ENCODE measurements at regions not wholly inside any gene's neighbourhood (a gene's known extent, or its start where the extent isn't known, plus 50 kb on each side); places are given as distances from the start of the nearest gene placed in this dataset.

DNA sequence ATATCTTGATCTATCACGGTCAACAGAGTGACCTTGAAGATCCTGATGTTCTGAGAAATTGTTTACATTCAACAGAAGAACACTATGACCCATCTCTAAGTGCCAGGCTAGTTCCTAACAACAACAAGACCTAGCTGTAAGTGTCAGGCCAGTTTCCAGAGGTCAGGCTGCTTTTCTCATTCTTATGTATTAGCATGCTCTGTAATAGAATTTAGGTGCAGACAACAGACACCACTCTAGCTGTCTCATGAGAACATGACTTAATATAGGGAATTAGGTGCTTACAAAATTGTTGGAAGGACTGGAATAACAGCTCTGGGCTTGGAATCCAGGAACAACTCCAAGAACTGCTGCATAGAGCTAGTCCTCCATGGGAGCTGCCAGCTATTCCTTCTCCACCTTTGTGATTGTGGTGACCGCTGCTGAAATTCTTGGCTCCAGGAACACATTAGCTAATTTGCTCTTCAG, 138.7 kb downstream of the SNX18 start:
- TF ChIP-seq, protein P1, sequence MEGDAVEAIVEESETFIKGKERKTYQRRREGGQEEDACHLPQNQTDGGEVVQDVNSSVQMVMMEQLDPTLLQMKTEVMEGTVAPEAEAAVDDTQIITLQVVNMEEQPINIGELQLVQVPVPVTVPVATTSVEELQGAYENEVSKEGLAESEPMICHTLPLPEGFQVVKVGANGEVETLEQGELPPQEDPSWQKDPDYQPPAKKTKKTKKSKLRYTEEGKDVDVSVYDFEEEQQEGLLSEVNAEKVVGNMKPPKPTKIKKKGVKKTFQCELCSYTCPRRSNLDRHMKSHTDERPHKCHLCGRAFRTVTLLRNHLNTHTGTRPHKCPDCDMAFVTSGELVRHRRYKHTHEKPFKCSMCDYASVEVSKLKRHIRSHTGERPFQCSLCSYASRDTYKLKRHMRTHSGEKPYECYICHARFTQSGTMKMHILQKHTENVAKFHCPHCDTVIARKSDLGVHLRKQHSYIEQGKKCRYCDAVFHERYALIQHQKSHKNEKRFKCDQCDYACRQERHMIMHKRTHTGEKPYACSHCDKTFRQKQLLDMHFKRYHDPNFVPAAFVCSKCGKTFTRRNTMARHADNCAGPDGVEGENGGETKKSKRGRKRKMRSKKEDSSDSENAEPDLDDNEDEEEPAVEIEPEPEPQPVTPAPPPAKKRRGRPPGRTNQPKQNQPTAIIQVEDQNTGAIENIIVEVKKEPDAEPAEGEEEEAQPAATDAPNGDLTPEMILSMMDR (IDR thresholded peaks at IDR 0.05; ENCODE audit: unreplicated experiment), result no peak
- H3K27ac Mint-ChIP-seq, result no peak overlapping the region
- DNase-seq (ENCODE audit: low spot score, unreplicated experiment), result no peak
- no peaks in the 10 kb centered on the region for H3K4me1 Mint-ChIP-seq (ENCODE audit: low read depth)
- no peak overlapping the region for H3K4me3 Mint-ChIP-seq (ENCODE audit: low read depth)
- H3K9me3 Mint-ChIP-seq (ENCODE audit: low read depth), result no peaks in the 10 kb centered on the region
- no peaks in the 10 kb centered on the region for H3K27me3 Mint-ChIP-seq
- no peaks in the 10 kb centered on the region for H3K36me3 Mint-ChIP-seq (ENCODE audit: insufficient read depth)

DNA sequence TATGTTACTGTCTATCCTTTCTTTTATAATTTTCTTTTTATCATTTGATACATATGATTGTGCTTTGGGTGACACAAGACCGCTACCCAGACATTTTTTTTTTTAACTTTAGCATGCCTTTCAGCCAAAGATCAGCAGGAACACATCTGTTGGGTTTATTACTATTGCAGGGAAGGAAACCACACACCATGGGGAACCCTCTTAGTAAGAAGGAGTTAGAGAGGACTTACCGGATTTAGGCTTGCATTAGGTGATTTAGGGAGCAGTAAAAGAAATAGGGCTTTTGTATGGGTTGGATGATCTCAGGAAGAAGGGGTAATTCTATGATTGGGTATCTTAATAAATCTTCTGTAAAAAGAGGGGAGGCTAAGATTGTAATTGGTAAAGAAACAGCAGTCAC, 138.2 kb downstream of the SNX18 start:
- H3K9me3 Mint-ChIP-seq (ENCODE audit: low read depth), result no peaks in the 10 kb centered on the region
- no peak overlapping the region for H3K4me3 Mint-ChIP-seq (ENCODE audit: low read depth)
- TF ChIP-seq, protein P1 (IDR thresholded peaks at IDR 0.05; ENCODE audit: unreplicated experiment), result no peak
- no peak overlapping the region for H3K27ac Mint-ChIP-seq
- H3K27me3 Mint-ChIP-seq, result no peaks in the 10 kb centered on the region
- no peaks in the 10 kb centered on the region for H3K4me1 Mint-ChIP-seq (ENCODE audit: low read depth)
- DNase-seq (ENCODE audit: low spot score, unreplicated experiment), result no peak
- H3K36me3 Mint-ChIP-seq (ENCODE audit: insufficient read depth), result no peaks in the 10 kb centered on the region

DNA sequence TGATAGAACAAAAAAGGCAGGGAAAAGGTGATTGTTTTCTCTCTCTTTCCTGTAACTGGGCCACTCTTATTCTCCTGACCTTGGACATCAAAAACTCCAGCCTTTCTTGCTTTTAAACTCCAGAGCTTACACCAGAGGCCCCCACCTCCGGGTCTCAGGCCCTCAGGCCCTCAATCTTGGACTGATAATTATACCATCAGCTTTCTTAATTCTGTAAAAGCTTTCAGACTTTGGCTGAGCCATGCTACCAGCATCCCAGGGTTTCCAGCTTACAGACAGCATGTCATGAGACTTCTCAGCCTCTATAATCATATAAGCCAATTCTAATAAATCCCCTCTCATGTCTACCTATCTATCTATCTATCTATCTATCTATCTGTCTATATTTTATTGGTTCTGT, 137.7 kb downstream of the SNX18 start:
- DNase-seq (ENCODE audit: low spot score, unreplicated experiment), result no peak
- no peaks in the 10 kb centered on the region for H3K36me3 Mint-ChIP-seq (ENCODE audit: insufficient read depth)
- no peaks in the 10 kb centered on the region for H3K27me3 Mint-ChIP-seq
- no peaks in the 10 kb centered on the region for H3K4me1 Mint-ChIP-seq (ENCODE audit: low read depth)
- no peak overlapping the region for H3K4me3 Mint-ChIP-seq (ENCODE audit: low read depth)
- no peaks in the 10 kb centered on the region for H3K9me3 Mint-ChIP-seq (ENCODE audit: low read depth)
- TF ChIP-seq, protein P1 (IDR thresholded peaks at IDR 0.05; ENCODE audit: unreplicated experiment), result no peak
- H3K27ac Mint-ChIP-seq, result no peak overlapping the region

DNA sequence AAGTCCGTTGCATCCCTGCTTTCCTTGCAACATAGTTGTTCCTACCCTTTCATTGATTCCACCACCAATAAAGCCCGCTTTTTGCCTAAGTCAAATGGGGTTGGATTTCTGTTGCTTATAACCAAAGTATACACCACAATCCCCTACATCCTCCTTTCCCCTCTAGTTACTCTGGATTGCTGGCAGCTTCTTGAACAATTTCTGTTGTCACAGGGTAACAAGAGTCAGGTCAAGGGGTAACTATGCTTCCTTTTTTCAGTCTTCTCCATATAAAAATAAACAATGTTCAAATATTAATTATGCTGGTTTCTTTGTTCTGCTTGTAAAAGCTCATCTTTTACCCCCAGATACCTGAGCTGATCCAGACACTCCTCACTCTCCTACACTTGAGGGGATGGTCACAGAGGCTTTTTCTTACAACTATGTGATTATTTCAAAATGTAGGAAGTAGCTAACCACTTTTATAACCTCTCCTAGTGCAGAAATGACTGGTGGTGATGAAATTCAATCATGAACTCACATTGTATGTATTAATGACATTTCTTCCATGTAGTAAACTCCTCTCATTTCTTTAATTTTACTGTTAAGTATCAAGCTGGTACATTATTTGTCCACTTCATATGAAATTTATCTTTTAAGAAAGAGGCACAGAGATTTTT, 136.5 kb downstream of the SNX18 start:
- TF ChIP-seq, protein P1 (IDR thresholded peaks at IDR 0.05; ENCODE audit: unreplicated experiment), result no peak
- H3K4me1 Mint-ChIP-seq (ENCODE audit: low read depth), result no peaks in the 10 kb centered on the region

DNA sequence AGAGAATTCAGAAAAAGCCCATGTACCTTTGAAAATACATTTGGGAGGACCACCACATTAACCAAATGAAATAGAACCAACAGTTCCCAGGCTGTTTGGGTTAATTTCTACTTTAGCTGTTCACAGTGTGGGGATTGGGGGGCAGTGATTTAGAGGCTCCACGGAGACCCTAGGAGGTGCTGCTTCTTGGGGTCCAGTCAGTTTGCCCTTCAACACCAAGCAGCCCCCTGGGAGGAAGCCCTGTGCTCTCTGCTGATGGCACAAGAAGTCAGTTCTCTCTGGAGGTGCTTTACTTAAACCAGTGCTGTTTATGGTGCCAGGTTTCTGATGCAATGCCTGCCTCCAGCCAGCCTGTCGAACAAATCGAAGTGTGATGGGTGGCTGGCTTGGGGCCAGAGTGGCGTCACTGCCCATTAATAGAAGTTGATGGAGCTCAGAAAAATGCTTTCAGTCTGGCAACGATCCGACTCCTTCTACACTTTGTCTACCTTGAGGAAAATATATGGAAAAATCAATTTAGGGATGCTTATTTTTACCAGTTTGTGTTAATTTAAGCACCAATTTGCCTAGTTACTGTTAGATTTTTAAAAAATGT, 134.0 kb downstream of the SNX18 start:
- H3K27ac Mint-ChIP-seq, result no peak overlapping the region
- H3K4me1 Mint-ChIP-seq (ENCODE audit: low read depth), result peaks cover 2% of the 10 kb centered on the region
- no peaks in the 10 kb centered on the region for H3K36me3 Mint-ChIP-seq (ENCODE audit: insufficient read depth)
- DNase-seq (ENCODE audit: low spot score, unreplicated experiment), result no peak
- H3K9me3 Mint-ChIP-seq (ENCODE audit: low read depth), result peaks cover 6% of the 10 kb centered on the region
- TF ChIP-seq, protein P1 (IDR thresholded peaks at IDR 0.05; ENCODE audit: unreplicated experiment), result no peak
- no peaks in the 10 kb centered on the region for H3K27me3 Mint-ChIP-seq
- H3K4me3 Mint-ChIP-seq (ENCODE audit: low read depth), result no peak overlapping the region

More for the DNA sequence above, 136.5 kb downstream of the SNX18 start:
- Mint-ChIP-seq H3K27ac (no peak overlapping the region), H3K9me3 (ENCODE audit: low read depth) (no peaks in the 10 kb centered on the region), H3K4me3 (ENCODE audit: low read depth) (no peak overlapping the region), H3K36me3 (ENCODE audit: insufficient read depth) (no peaks in the 10 kb centered on the region), H3K27me3 (no peaks in the 10 kb centered on the region)
- DNase-seq (ENCODE audit: low spot score, unreplicated experiment), result no peak
